IMR-90 (cell line): ENCODE measurements at regions not wholly inside any gene's neighbourhood (a gene's known extent, or its start where the extent isn't known, plus 50 kb on each side); places are given as distances from the start of the nearest gene placed in this dataset.

Source experiments
- ATAC-seq: fragments of 200-7000 bp; cut with Tn5 transposase; 2 replicates; pipeline ENCODE4 v1.9.1; 2020; ENCODE audit warnings: low read depth, mild to moderate bottlenecking, moderate library complexity
- BruUV-seq: library from RNA; stranded (reverse); fragments of 400-500 nt; replicated peaks from 2 replicates; lab custom pipeline; 2021; lab: Mats Ljungman, UMichigan
- CTCF ChIA-PET: fragments of 300-600 bp; formaldehyde crosslinking; extraction: SDS; loops from one replicate; lab custom pipeline; 2021; ENCODE audit warnings: antibody characterized with exemption; lab: Yijun Ruan, JAX
- POLR2A ChIA-PET: fragments of 300-600 bp; sonication (Branson Sonifier 250); formaldehyde crosslinking; loops from one replicate; lab custom pipeline; 2022; ENCODE audit warnings: antibody characterized with exemption; ENCODE audit not compliant: unreplicated experiment; lab: Charles Lee
- DNase-seq: peaks from one replicate; pipeline ENCODE4 v3.0.0; 2013
- H2AFZ ChIP-seq: replicated peaks from 2 replicates; pipeline ENCODE3; 2013; ENCODE audit warnings: low read length, mild to moderate bottlenecking; ENCODE audit not compliant: poor library complexity
- H2AK5ac ChIP-seq: 2 replicates; pipeline ENCODE4 v1.6.1; 2013; ENCODE audit warnings: low read depth, low read length, inconsistent platforms
- H2AK9ac ChIP-seq: replicated peaks from 2 replicates; pipeline ENCODE3; 2013; ENCODE audit warnings: mild to moderate bottlenecking, low read depth, low read length, moderate library complexity; ENCODE audit not compliant: poor library complexity
- H2BK120ac ChIP-seq: 2 replicates; pipeline ENCODE4 v1.6.1; 2013; ENCODE audit warnings: low read depth, low read length, inconsistent platforms
- H2BK15ac ChIP-seq: 3 replicates; pipeline ENCODE4 v1.6.1; 2013; ENCODE audit warnings: low read depth, low read length, inconsistent platforms
- H2BK20ac ChIP-seq: 2 replicates; pipeline ENCODE4 v1.6.1; 2013; ENCODE audit warnings: low read depth, mild to moderate bottlenecking, inconsistent platforms, low read length, moderate library complexity
- H2BK5ac ChIP-seq: 2 replicates; pipeline ENCODE4 v1.6.1; 2013; ENCODE audit warnings: mild to moderate bottlenecking, low read depth, low read length, inconsistent platforms; ENCODE audit not compliant: poor library complexity, severe bottlenecking
- H3K14ac ChIP-seq: replicated peaks from 2 replicates; pipeline ENCODE4 v1.6.1; 2013; ENCODE audit warnings: low read depth, low read length, inconsistent platforms
- H3K18ac ChIP-seq: 2 replicates; pipeline ENCODE4 v1.6.1; 2013; ENCODE audit warnings: low read depth, low read length, control low read depth
- H3K23ac ChIP-seq: 2 replicates; pipeline ENCODE4 v1.6.1; 2013; ENCODE audit warnings: low read depth, low read length, inconsistent platforms
- H3K27ac ChIP-seq: 2 replicates; pipeline ENCODE4 v1.5.1; 2013; ENCODE audit warnings: mild to moderate bottlenecking, control low read depth, low read length; ENCODE audit not compliant: insufficient read depth
- H3K27me3 ChIP-seq: 2 replicates; pipeline ENCODE4 v1.6.1; 2013; ENCODE audit warnings: low read length; ENCODE audit not compliant: control insufficient read depth, insufficient read depth
- H3K36me3 ChIP-seq: 2 replicates; pipeline ENCODE4 v1.6.1; 2013; ENCODE audit warnings: low read length, mixed read lengths; ENCODE audit not compliant: control insufficient read depth, insufficient read depth
- H3K4ac ChIP-seq: 2 replicates; pipeline ENCODE4 v1.6.1; 2013; ENCODE audit warnings: low read depth, low read length, inconsistent platforms
- H3K4me1 ChIP-seq: 2 replicates; pipeline ENCODE4 v1.6.1; 2013; ENCODE audit warnings: low read length, mixed read lengths; ENCODE audit not compliant: control insufficient read depth, insufficient read depth
- H3K4me2 ChIP-seq: 2 replicates; pipeline ENCODE4 v1.6.1; 2013; ENCODE audit warnings: low read depth, mild to moderate bottlenecking, control low read depth, low read length, moderate library complexity
- H3K4me3 ChIP-seq: 2 replicates; pipeline ENCODE4 v1.5.1; 2013; ENCODE audit warnings: low read depth, mild to moderate bottlenecking, control low read depth, low read length, moderate library complexity; ENCODE audit not compliant: insufficient read depth
- H3K56ac ChIP-seq: 2 replicates; pipeline ENCODE4 v1.6.1; 2013; ENCODE audit warnings: low read length, inconsistent platforms; ENCODE audit not compliant: insufficient read depth; ENCODE audit errors: extremely low read depth
- H3K79me1 ChIP-seq, 2 experiments: 2 replicates each; pipeline ENCODE4 v1.6.1; 2013; ENCODE audit warnings: low read length in 2 of 2, inconsistent platforms in 1 of 2, low read depth in 1 of 2
- H3K9ac ChIP-seq: 2 replicates; pipeline ENCODE4 v1.6.1; 2013; ENCODE audit warnings: low read depth, low read length, control low read depth
- H3K9me1 ChIP-seq: 2 replicates; pipeline ENCODE4 v1.6.1; 2013; ENCODE audit warnings: low read length, inconsistent platforms; ENCODE audit not compliant: insufficient read depth
- H3K9me3 ChIP-seq: 2 replicates; pipeline ENCODE4 v1.6.1; 2013; ENCODE audit warnings: low read length; ENCODE audit not compliant: control insufficient read depth, insufficient read depth
- H4K20me1 ChIP-seq: 2 replicates; pipeline ENCODE4 v1.6.1; 2013; ENCODE audit warnings: low read length, inconsistent platforms; ENCODE audit not compliant: insufficient read depth
- H4K5ac ChIP-seq: 2 replicates; pipeline ENCODE4 v1.6.1; 2013; ENCODE audit warnings: mild to moderate bottlenecking, low read depth, low read length, control low read depth
- H4K8ac ChIP-seq, 2 experiments: 2 replicates each; pipeline ENCODE4 v1.6.1; 2013; ENCODE audit warnings: low read depth in 2 of 2, low read length in 2 of 2, control low read depth in 1 of 2, inconsistent platforms in 1 of 2
- H4K91ac ChIP-seq: 2 replicates; pipeline ENCODE4 v1.6.1; 2013; ENCODE audit warnings: low read depth, low read length, inconsistent platforms; ENCODE audit not compliant: insufficient read depth
- BHLHE40 ChIP-seq: fragments of 150-350 bp; IDR thresholded peaks from 2 replicates; pipeline ENCODE4 v1.6.1; 2016; ENCODE audit warnings: mild to moderate bottlenecking, low read depth, low read length
- CEBPB ChIP-seq: IDR thresholded peaks from 2 replicates; pipeline ENCODE4 v1.6.1; 2012; ENCODE audit warnings: low read depth, low read length, improper control_type of control experiment
- CHD1 ChIP-seq: IDR thresholded peaks from 2 replicates; pipeline ENCODE4 v1.6.1; 2012; ENCODE audit warnings: low read depth, low read length, improper control_type of control experiment
- CTCF ChIP-seq: conservative IDR thresholded peaks from 2 replicates; pipeline ENCODE4 v1.5.1; 2012; ENCODE audit warnings: mild to moderate bottlenecking, low read depth, low read length, improper control_type of control experiment
- ELK1 ChIP-seq: fragments of 150-350 bp; IDR thresholded peaks from 2 replicates; pipeline ENCODE4 v1.6.1; 2016; ENCODE audit warnings: low read depth, mild to moderate bottlenecking, low read length, moderate library complexity, borderline replicate concordance
- FOS ChIP-seq: fragments of 150-350 bp; IDR thresholded peaks from 2 replicates; pipeline ENCODE4 v1.6.1; 2016; ENCODE audit warnings: low read depth, low read length
- MAFK ChIP-seq: IDR thresholded peaks from 2 replicates; pipeline ENCODE4 v1.6.1; 2012; ENCODE audit warnings: low read depth, low read length, improper control_type of control experiment
- MAZ ChIP-seq: IDR thresholded peaks from 2 replicates; pipeline ENCODE4 v1.6.1; 2012; ENCODE audit warnings: low read depth, mild to moderate bottlenecking, low read length, improper control_type of control experiment, moderate library complexity, borderline replicate concordance
- MXI1 ChIP-seq: IDR thresholded peaks from 2 replicates; pipeline ENCODE4 v1.6.1; 2012; ENCODE audit warnings: low read depth, mild to moderate bottlenecking, low read length, moderate library complexity, borderline replicate concordance
- NFE2L2 ChIP-seq: fragments of 150-350 bp; IDR thresholded peaks from 2 replicates; pipeline ENCODE4 v1.6.1; 2016; ENCODE audit warnings: low read depth, mild to moderate bottlenecking, low read length
- POLR2A ChIP-seq: IDR thresholded peaks from 2 replicates; pipeline ENCODE4 v1.6.1; 2012; ENCODE audit warnings: mild to moderate bottlenecking, low read depth, low read length
- RAD21 ChIP-seq: IDR thresholded peaks from 2 replicates; pipeline ENCODE4 v1.6.1; 2012; ENCODE audit warnings: low read length, improper control_type of control experiment
- RCOR1 ChIP-seq: IDR thresholded peaks from 2 replicates; pipeline ENCODE4 v1.6.1; 2012; ENCODE audit warnings: mild to moderate bottlenecking, low read length, improper control_type of control experiment; ENCODE audit not compliant: insufficient replicate concordance
- RFX5 ChIP-seq: IDR thresholded peaks from 2 replicates; pipeline ENCODE4 v1.8.0; 2012; ENCODE audit warnings: low read depth, mild to moderate bottlenecking, low read length, moderate library complexity
- SMC3 ChIP-seq: fragments of 150-350 bp; IDR thresholded peaks from 2 replicates; pipeline ENCODE4 v1.6.1; 2016; ENCODE audit warnings: low read depth, mild to moderate bottlenecking, antibody characterized with exemption, low read length, moderate library complexity
- WGBS, 2 experiments: methylation state at CpG; one replicate each; pipeline versions ENCODE4 v1.1.5 to v1.1.7; 2013; ENCODE audit warnings: missing lambda C conversion rate in 2 of 2; ENCODE audit not compliant: insufficient read length in 1 of 2; ENCODE audit errors: extremely low coverage in 2 of 2; 5-methylcytosine and 5-hydroxymethylcytosine counted together
- dilution Hi-C: fragments of 300-500 bp; cut with HindIII; formaldehyde crosslinking; loops from one replicate; pipeline ENCODE4 v1.14.3; 2018; ENCODE audit warnings: low sequenced_read_pairs; ENCODE audit not compliant: unreplicated experiment
- in situ Hi-C: fragments of 300-500 bp; cut with MboI; formaldehyde crosslinking; loops from 3 replicates; pipeline ENCODE4 v1.14.3; 2019; ENCODE audit warnings: low sequenced_read_pairs, inconsistent platforms, mixed read lengths
- intact Hi-C: fragments of 100-400 bp; cut with micrococcal nuclease; formaldehyde crosslinking; loops from 2 replicates; pipeline ENCODE4 v1.10.0; 2022
- TF ChIP-seq, protein P1 (sequence below): fragments of 150-350 bp; IDR thresholded peaks from 2 replicates; pipeline ENCODE4 v1.6.1; 2017; ENCODE audit warnings: mild to moderate bottlenecking, antibody characterized with exemption, low read length, low read depth

DNA sequence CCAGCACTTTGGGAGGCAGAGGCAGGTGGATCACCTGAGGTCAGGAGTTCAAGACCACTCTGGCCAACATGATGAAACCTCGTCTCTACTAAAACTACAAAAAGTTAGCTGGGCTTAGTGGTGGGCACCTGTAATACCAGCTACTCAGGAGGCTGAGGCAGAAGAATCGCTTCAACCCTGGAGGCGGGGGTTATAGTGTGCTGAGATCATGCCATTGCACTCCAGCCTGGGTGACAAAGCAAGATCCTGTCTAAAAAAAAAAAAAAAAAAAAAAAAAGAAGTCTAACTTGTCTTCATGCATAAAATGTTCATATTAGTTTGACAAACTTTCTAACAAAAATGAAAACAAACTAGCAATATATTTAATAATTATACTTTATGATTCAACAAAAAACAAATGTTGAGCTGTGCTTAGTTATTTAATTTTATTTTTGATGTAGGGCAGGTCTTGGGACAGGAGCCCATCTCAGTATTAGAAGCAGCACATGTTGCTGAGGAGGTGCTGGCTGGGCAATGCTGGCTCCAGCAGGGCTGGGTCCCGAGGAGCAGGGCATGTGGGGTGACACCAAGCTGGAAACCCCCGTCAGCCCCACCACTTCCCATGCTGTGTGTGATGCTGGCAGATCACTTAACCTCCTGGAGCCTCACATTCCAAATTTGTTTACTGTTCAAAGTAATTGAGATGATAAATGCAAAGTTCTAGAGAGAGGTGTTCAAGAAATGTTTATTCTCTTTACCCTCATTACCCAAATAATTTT is 335.3 kb upstream of the KLF6 start:
- Histone ChIP-seq H2BK15ac (no peak overlapping the region), H4K5ac (no peak overlapping the region), H3K14ac (no peak overlapping the region), H2AK5ac (0 out of 2 replicates have a peak overlapping the region, but pooled peaks have one; percentile 7), H2BK5ac (no peak overlapping the region), H3K9me3 (no peaks in the 10 kb centered on the region), H4K91ac (no peak overlapping the region), H3K4me1 (peaks cover 4% of the 10 kb centered on the region; the same call in 1 of the 2 replicates), H3K4ac (peak overlapping the region; percentile 35; the same call in 1 of the 2 replicates), H3K9ac (no peak overlapping the region), H3K23ac (no peak overlapping the region), H2BK120ac (no peak overlapping the region), H3K79me1 (no peaks in the 10 kb centered on the region), H3K18ac (no peak overlapping the region), H2AFZ (no peak overlapping the region), H3K4me2 (no peak overlapping the region), H2BK20ac (no peak overlapping the region), H3K27ac (no peak overlapping the region), H3K9me1 (peaks cover 9% of the 10 kb centered on the region), H3K36me3 (no peaks in the 10 kb centered on the region), H3K56ac (no peak overlapping the region), H4K20me1 (no peaks in the 10 kb centered on the region), H2AK9ac (no peak overlapping the region), H4K8ac (no peak overlapping the region; a peak in 1 of 4 replicates), H3K27me3 (no peaks in the 10 kb centered on the region), H3K4me3 (no peak overlapping the region)
- TF ChIP-seq, protein P1, sequence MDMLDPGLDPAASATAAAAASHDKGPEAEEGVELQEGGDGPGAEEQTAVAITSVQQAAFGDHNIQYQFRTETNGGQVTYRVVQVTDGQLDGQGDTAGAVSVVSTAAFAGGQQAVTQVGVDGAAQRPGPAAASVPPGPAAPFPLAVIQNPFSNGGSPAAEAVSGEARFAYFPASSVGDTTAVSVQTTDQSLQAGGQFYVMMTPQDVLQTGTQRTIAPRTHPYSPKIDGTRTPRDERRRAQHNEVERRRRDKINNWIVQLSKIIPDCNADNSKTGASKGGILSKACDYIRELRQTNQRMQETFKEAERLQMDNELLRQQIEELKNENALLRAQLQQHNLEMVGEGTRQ = no peak
- no peak for TF ChIP-seq SMC3
- no peak for TF ChIP-seq MXI1
- no peak for TF ChIP-seq MAZ
- no peak for TF ChIP-seq RCOR1
- TF ChIP-seq BHLHE40 = no peak
- no peak for TF ChIP-seq NFE2L2
- no peak for TF ChIP-seq POLR2A
- TF ChIP-seq CTCF = no peak
- no peak for TF ChIP-seq RAD21
- TF ChIP-seq CHD1 = no peak
- no peak for TF ChIP-seq FOS
- no peak for TF ChIP-seq CEBPB
- no peak for TF ChIP-seq RFX5
- no peak for TF ChIP-seq MAFK
- no peak for TF ChIP-seq ELK1
- in situ Hi-C loops (no loop called here), dilution Hi-C loops (no loop called here), intact Hi-C loops (no loop called here)
- ChIA-PET POLR2A (no interaction called here), CTCF (no interaction called here)
- no CpG with 5 or more reads among the region's 5 CpGs for WGBS, 2 experiments
- DNase-seq (no peak), ATAC-seq (no peak; the same call in 1 of the 2 replicates)
- no TSS peak for BruUV-seq
